GM23338 (cell line): ENCODE measurements at regions not wholly inside any gene's neighbourhood (a gene's known extent, or its start where the extent isn't known, plus 50 kb on each side); places are given as distances from the start of the nearest gene placed in this dataset.

ENCODE experiments used
- CREB1 ChIP-seq: fragments of 250-450 bp; sonication (Bioruptor Pico); IDR thresholded peaks from 2 replicates; pipeline ENCODE4 v1.5.0; 2020; ENCODE audit warnings: low read depth, mild to moderate bottlenecking, moderate library complexity
- CTCF ChIP-seq, 2 experiments: fragments of 200-600 bp in 1 of 2; sonication (generic) in 1 of 2; conservative IDR thresholded peaks; 2 replicates each; pipeline versions ENCODE4 v1.5.1 to v1.6.1; 2016 to 2017; ENCODE audit warnings: antibody characterized with exemption in 2 of 2, low read depth in 2 of 2, mild to moderate bottlenecking in 2 of 2, moderate library complexity in 1 of 2
- ETS1 ChIP-seq: IDR thresholded peaks from 2 replicates; pipeline ENCODE4 v1.6.1; 2016; ENCODE audit warnings: antibody characterized with exemption
- EZH2 ChIP-seq: fragments of 200-600 bp; sonication (generic); IDR thresholded peaks from one replicate; pipeline ENCODE4 v1.8.0; 2017; ENCODE audit warnings: antibody characterized with exemption, mild to moderate bottlenecking, low read depth; ENCODE audit not compliant: unreplicated experiment
- EZH2phosphoT487 ChIP-seq: fragments of 200-600 bp; sonication (generic); IDR thresholded peaks from one replicate; pipeline ENCODE4 v1.8.1; 2018; ENCODE audit warnings: antibody characterized with exemption; ENCODE audit not compliant: unreplicated experiment
- POLR2AphosphoS5 ChIP-seq: IDR thresholded peaks from 2 replicates; pipeline ENCODE4 v1.6.1; 2016; ENCODE audit warnings: antibody characterized with exemption, low read depth
- ZNF331 ChIP-seq: fragments of 250-450 bp; sonication (Bioruptor Pico); IDR thresholded peaks from 2 replicates; pipeline ENCODE4 v1.5.0; 2020; ENCODE audit warnings: low read depth, mild to moderate bottlenecking, moderate library complexity
- TF ChIP-seq, protein P1 (sequence below): IDR thresholded peaks from one replicate; pipeline ENCODE4 v1.6.1; 2018; ENCODE audit warnings: antibody characterized with exemption; ENCODE audit not compliant: unreplicated experiment

DNA sequence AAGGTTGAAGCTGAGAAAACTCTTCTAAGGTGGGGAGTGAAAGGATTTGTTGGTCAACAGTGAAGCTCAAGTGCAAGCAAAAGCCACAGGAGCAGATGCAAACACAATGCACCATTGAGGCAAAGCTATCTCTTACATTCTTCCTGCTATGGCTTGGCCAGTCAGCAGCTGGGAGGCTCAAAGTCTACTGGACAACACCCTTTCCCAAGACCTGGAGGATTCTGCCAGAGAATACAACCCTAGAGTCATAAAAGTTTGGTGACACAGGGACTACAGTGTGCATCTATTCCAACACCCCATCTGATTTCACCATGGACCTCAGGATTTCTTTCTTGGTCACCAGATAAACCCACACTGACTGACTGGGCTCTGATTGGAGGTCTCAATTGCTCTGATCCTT lies 342.0 kb downstream of the HRH4 start:
- TF ChIP-seq POLR2AphosphoS5 (no peak), CTCF (conservative IDR thresholded peaks at IDR 0.05; ENCODE audit: low read depth in 2 of 2) (no peak), EZH2 (no peak), CREB1 (CRISPR knock-in tag) (no peak), ETS1 (no peak), EZH2phosphoT487 (no peak), ZNF331 (CRISPR knock-in tag) (no peak)
- TF ChIP-seq, protein P1, sequence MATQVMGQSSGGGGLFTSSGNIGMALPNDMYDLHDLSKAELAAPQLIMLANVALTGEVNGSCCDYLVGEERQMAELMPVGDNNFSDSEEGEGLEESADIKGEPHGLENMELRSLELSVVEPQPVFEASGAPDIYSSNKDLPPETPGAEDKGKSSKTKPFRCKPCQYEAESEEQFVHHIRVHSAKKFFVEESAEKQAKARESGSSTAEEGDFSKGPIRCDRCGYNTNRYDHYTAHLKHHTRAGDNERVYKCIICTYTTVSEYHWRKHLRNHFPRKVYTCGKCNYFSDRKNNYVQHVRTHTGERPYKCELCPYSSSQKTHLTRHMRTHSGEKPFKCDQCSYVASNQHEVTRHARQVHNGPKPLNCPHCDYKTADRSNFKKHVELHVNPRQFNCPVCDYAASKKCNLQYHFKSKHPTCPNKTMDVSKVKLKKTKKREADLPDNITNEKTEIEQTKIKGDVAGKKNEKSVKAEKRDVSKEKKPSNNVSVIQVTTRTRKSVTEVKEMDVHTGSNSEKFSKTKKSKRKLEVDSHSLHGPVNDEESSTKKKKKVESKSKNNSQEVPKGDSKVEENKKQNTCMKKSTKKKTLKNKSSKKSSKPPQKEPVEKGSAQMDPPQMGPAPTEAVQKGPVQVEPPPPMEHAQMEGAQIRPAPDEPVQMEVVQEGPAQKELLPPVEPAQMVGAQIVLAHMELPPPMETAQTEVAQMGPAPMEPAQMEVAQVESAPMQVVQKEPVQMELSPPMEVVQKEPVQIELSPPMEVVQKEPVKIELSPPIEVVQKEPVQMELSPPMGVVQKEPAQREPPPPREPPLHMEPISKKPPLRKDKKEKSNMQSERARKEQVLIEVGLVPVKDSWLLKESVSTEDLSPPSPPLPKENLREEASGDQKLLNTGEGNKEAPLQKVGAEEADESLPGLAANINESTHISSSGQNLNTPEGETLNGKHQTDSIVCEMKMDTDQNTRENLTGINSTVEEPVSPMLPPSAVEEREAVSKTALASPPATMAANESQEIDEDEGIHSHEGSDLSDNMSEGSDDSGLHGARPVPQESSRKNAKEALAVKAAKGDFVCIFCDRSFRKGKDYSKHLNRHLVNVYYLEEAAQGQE: no peak
